SK-N-SH treated with all-trans-retinoic acid at 6 μM for 48 hours (cell line): ENCODE measurements at regions not wholly inside any gene's neighbourhood (a gene's known extent, or its start where the extent isn't known, plus 50 kb on each side); places are given as distances from the start of the nearest gene placed in this dataset.
"Not testable (repeated sequence)": the region's sequence is repeated elsewhere in the genome, so short reads cannot be mapped to it uniquely, and the experiment has no call there.

Source experiments
- CREB5 ChIP-seq: fragments of 250-450 bp; sonication (Bioruptor Pico); IDR thresholded peaks from 2 replicates; pipeline ENCODE4 v1.5.1; 2020; ENCODE audit warnings: low read depth, mild to moderate bottlenecking, moderate library complexity
- CSDC2 ChIP-seq: fragments of 250-450 bp; sonication (Bioruptor Pico); IDR thresholded peaks from 2 replicates; pipeline ENCODE4 v1.5.0; 2020; ENCODE audit warnings: mild to moderate bottlenecking, moderate library complexity
- CSRNP3 ChIP-seq: fragments of 250-450 bp; sonication (Bioruptor Pico); IDR thresholded peaks from 2 replicates; pipeline ENCODE4 v1.5.1; 2021; ENCODE audit warnings: mild to moderate bottlenecking, moderate library complexity
- ESRRG ChIP-seq: fragments of 250-450 bp; sonication (Bioruptor Pico); IDR thresholded peaks from 2 replicates; pipeline ENCODE4 v1.6.1; 2021; ENCODE audit warnings: mild to moderate bottlenecking
- PATZ1 ChIP-seq: fragments of 250-450 bp; sonication (Bioruptor Pico); IDR thresholded peaks from 2 replicates; pipeline ENCODE4 v1.8.0; 2020; ENCODE audit warnings: mild to moderate bottlenecking, moderate library complexity, borderline replicate concordance
- RARB ChIP-seq: fragments of 250-450 bp; sonication (Bioruptor Pico); IDR thresholded peaks from 2 replicates; pipeline ENCODE4 v1.8.0; 2021; ENCODE audit warnings: mild to moderate bottlenecking, moderate library complexity
- SNAI2 ChIP-seq: fragments of 250-450 bp; sonication (Bioruptor Pico); IDR thresholded peaks from 2 replicates; pipeline ENCODE4 v1.5.0; 2020; ENCODE audit warnings: mild to moderate bottlenecking, moderate library complexity
- TCF4 ChIP-seq: fragments of 250-450 bp; sonication (Bioruptor Pico); IDR thresholded peaks from 2 replicates; pipeline ENCODE4 v1.8.0; 2021; ENCODE audit warnings: mild to moderate bottlenecking, moderate library complexity, borderline replicate concordance
- TSHZ2 ChIP-seq: fragments of 250-450 bp; sonication (Bioruptor Pico); IDR thresholded peaks from 2 replicates; pipeline ENCODE4 v1.5.0; 2020; ENCODE audit warnings: mild to moderate bottlenecking, moderate library complexity
- ZC3H10 ChIP-seq: fragments of 250-450 bp; sonication (Bioruptor Pico); IDR thresholded peaks from 2 replicates; pipeline ENCODE4 v1.5.1; 2021; ENCODE audit warnings: mild to moderate bottlenecking, moderate library complexity
- ZFP3 ChIP-seq: fragments of 250-450 bp; sonication (Bioruptor Pico); IDR thresholded peaks from 2 replicates; pipeline ENCODE4 v1.5.0; 2020; ENCODE audit warnings: mild to moderate bottlenecking, moderate library complexity
- ZFP30 ChIP-seq: fragments of 450-650 bp; formaldehyde crosslinking; IDR thresholded peaks from 2 replicates; pipeline ENCODE4 v1.5.0; 2022; ENCODE audit warnings: mild to moderate bottlenecking, moderate library complexity
- ZNF70 ChIP-seq: fragments of 450-650 bp; formaldehyde crosslinking; IDR thresholded peaks from 2 replicates; pipeline ENCODE4 v1.5.0; 2020; ENCODE audit warnings: mild to moderate bottlenecking, moderate library complexity

GRCh38 chr21:9737301-9737700 lies 784.1 kb upstream of the TPTE start:
- not testable (repeated sequence) for TF ChIP-seq PATZ1 (CRISPR knock-in tag); SNAI2 (CRISPR knock-in tag); RARB (CRISPR knock-in tag); ZFP30; ZC3H10 (CRISPR knock-in tag); CSRNP3 (CRISPR knock-in tag); TCF4 (CRISPR knock-in tag); CREB5 (CRISPR knock-in tag); ZFP3 (CRISPR knock-in tag); TSHZ2 (CRISPR knock-in tag); ESRRG (CRISPR knock-in tag); ZNF70 (CRISPR knock-in tag); CSDC2 (CRISPR knock-in tag)
